Left ventricle myocardium inferior (tissue), 1 donor: ENCODE measurements at regions not wholly inside any gene's neighbourhood (a gene's known extent, or its start where the extent isn't known, plus 50 kb on each side); places are given as distances from the start of the nearest gene placed in this dataset.

Source experiments
- DNase-seq: peaks from one replicate; pipeline ENCODE4 v3.0.0-alpha.2; 2020
- H3K27ac ChIP-seq: fragments of 200-600 bp; replicated peaks from 2 replicates; pipeline ENCODE4 v1.8.0; 2021
- H3K27me3 ChIP-seq: fragments of 200-600 bp; 2 replicates; pipeline ENCODE4 v1.8.0; 2021; ENCODE audit warnings: low read depth
- H3K36me3 ChIP-seq: fragments of 200-600 bp; 2 replicates; pipeline ENCODE4 v1.8.0; 2021
- H3K4me1 ChIP-seq: fragments of 200-600 bp; 2 replicates; pipeline ENCODE4 v1.8.0; 2021
- H3K4me3 ChIP-seq: fragments of 200-600 bp; 2 replicates; pipeline ENCODE4 v1.8.0; 2021; ENCODE audit warnings: mild to moderate bottlenecking, moderate library complexity
- H3K9me3 ChIP-seq: fragments of 200-600 bp; replicated peaks from 2 replicates; pipeline ENCODE4 v1.8.0; 2021
- intact Hi-C: fragments of 100-400 bp; cut with micrococcal nuclease; formaldehyde crosslinking; loops from one replicate; pipeline ENCODE4 v1.11.0; 2022
- TF ChIP-seq, protein P1 (sequence below): fragments of 200-600 bp; IDR thresholded peaks from 2 replicates; pipeline ENCODE4 v1.8.0; 2021; ENCODE audit warnings: antibody characterized with exemption, mild to moderate bottlenecking, borderline replicate concordance
- donor health status: DM: no; HTN: yes; CAD: no; lungs with severe emphysema.

DNA sequence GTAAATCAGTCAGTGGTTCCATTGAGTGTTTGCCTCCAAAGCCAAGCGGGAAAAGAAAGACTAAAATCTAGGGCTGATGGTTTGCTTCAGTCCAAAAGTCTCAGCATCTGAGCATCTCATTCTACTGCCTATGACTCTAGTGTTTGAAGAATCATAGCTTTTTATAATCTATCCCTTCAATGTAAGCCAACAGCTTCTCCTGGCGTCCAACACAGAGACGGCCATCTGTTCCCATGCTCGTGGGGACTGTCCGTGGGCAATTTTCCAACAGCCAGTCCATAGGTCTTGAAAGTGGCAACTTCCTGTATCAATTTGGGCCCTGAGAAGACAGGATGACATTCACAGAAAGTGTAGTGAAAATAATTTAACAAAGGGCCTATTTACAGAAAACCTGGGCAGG is 544.4 kb upstream of the TMEM132C start:
- DNase-seq: no peak
- Histone ChIP-seq H3K4me1 (no peaks in the 10 kb centered on the region), H3K27ac (no peak overlapping the region), H3K36me3 (no peaks in the 10 kb centered on the region), H3K4me3 (no peak overlapping the region), H3K9me3 (no peaks in the 10 kb centered on the region), H3K27me3 (no peaks in the 10 kb centered on the region)
- TF ChIP-seq, protein P1, sequence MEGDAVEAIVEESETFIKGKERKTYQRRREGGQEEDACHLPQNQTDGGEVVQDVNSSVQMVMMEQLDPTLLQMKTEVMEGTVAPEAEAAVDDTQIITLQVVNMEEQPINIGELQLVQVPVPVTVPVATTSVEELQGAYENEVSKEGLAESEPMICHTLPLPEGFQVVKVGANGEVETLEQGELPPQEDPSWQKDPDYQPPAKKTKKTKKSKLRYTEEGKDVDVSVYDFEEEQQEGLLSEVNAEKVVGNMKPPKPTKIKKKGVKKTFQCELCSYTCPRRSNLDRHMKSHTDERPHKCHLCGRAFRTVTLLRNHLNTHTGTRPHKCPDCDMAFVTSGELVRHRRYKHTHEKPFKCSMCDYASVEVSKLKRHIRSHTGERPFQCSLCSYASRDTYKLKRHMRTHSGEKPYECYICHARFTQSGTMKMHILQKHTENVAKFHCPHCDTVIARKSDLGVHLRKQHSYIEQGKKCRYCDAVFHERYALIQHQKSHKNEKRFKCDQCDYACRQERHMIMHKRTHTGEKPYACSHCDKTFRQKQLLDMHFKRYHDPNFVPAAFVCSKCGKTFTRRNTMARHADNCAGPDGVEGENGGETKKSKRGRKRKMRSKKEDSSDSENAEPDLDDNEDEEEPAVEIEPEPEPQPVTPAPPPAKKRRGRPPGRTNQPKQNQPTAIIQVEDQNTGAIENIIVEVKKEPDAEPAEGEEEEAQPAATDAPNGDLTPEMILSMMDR: no peak
- intact Hi-C loops: no loop called here

DNA sequence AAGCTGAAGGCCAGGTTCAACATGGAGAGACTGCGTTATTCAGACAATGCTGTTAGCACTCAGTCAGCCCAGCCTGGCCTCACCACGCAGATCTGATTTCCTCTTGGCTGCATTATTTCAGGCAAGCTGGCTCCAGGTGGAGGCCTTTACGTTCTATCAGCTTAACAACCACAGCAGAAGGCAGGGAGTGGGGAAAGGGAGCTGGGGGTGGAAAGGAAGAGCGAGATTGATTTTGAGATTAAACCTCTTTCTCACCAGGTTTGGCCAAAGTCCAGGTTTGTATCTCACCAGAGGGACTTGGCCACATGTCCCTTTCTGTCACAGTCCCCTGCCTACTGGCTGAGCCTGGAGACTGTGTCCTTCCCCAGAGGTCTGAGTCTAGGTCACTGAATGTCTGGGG is 543.7 kb upstream of the TMEM132C start:
- intact Hi-C loops: no loop called here
- Histone ChIP-seq H3K4me3 (no peak overlapping the region), H3K9me3 (no peaks in the 10 kb centered on the region), H3K27ac (no peak overlapping the region), H3K36me3 (no peaks in the 10 kb centered on the region), H3K27me3 (no peaks in the 10 kb centered on the region), H3K4me1 (no peaks in the 10 kb centered on the region)
- DNase-seq: no peak
- TF ChIP-seq, protein P1: no peak

GRCh38 chr12:127726671-127727315 is 540.2 kb upstream of the TMEM132C start:
- Histone ChIP-seq H3K9me3 (peaks cover 7% of the 10 kb centered on the region), H3K27me3 (no peaks in the 10 kb centered on the region), H3K27ac (no peak overlapping the region), H3K36me3 (no peaks in the 10 kb centered on the region), H3K4me1 (no peaks in the 10 kb centered on the region), H3K4me3 (no peak overlapping the region)
- DNase-seq: no peak
- intact Hi-C loops: no loop called here
- TF ChIP-seq, protein P1: no peak

DNA sequence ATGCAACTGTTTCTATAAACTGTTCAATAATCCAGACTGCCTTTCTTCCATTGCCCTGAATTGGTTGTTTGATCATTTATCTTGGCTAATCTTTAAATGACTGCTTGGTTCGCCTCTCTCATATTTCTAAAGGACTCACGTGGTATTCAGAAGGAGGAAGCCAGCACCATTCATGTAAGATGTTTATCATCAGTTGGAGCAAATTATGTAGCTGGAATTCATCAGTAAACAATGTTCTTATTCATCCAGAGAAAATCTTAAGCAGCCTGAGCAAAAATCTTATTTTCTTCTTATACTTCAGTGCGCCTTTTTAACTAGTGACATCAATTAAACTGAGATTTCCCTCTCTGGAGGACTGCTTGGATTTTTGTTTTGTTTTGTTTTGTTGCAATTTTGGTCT is 538.7 kb upstream of the TMEM132C start:
- DNase-seq: no peak
- no peak overlapping the region for H3K4me3 ChIP-seq
- intact Hi-C loops: no loop called here
- no peaks in the 10 kb centered on the region for H3K27me3 ChIP-seq
- H3K4me1 ChIP-seq: no peaks in the 10 kb centered on the region
- H3K36me3 ChIP-seq: no peaks in the 10 kb centered on the region
- TF ChIP-seq, protein P1: no peak
- H3K27ac ChIP-seq: no peak overlapping the region
- H3K9me3 ChIP-seq: peaks cover 7% of the 10 kb centered on the region

GRCh38 chr12:127728729-127729128 is 538.2 kb upstream of the TMEM132C start:
- TF ChIP-seq, protein P1: no peak
- intact Hi-C loops: no loop called here
- peaks cover 11% of the 10 kb centered on the region for H3K9me3 ChIP-seq
- no peaks in the 10 kb centered on the region for H3K4me1 ChIP-seq
- no peak for DNase-seq
- H3K27ac ChIP-seq: no peak overlapping the region
- no peak overlapping the region for H3K4me3 ChIP-seq
- H3K27me3 ChIP-seq: no peaks in the 10 kb centered on the region
- no peaks in the 10 kb centered on the region for H3K36me3 ChIP-seq
